AG10803 (cell line): ENCODE measurements at regions not wholly inside any gene's neighbourhood (a gene's known extent, or its start where the extent isn't known, plus 50 kb on each side); places are given as distances from the start of the nearest gene placed in this dataset.

Experiments used
- DNase-seq: peaks from one replicate; pipeline ENCODE4 v3.0.0; 2010; ENCODE audit warnings: low read depth
- H3K4me3 ChIP-seq: 2 replicates; pipeline ENCODE4 v1.5.1; 2011; ENCODE audit warnings: mild to moderate bottlenecking, low read length, control low read depth
- CTCF ChIP-seq: conservative IDR thresholded peaks from 2 replicates; pipeline ENCODE4 v1.5.1; 2011; ENCODE audit warnings: mild to moderate bottlenecking, low read length, control low read depth, inconsistent platforms

- no peak for TF ChIP-seq CTCF
- H3K4me3 ChIP-seq = no peak overlapping the region
- no peak for DNase-seq
Measured at GRCh38 chr14:100466111-100466856, 120.9 kb downstream of the BEGAIN start.

GRCh38 chr14:100467046-100467750 is 120.0 kb downstream of the BEGAIN start:
- no peak overlapping the region for H3K4me3 ChIP-seq
- no peak for TF ChIP-seq CTCF
- DNase-seq = no peak

- no peak for DNase-seq
- no peak overlapping the region for H3K4me3 ChIP-seq
- no peak for TF ChIP-seq CTCF
Measured at GRCh38 chr14:100467939-100468338, 119.3 kb downstream of the BEGAIN start.

GRCh38 chr14:100468557-100468956 is 118.7 kb downstream of the BEGAIN start:
- H3K4me3 ChIP-seq = no peak overlapping the region
- TF ChIP-seq CTCF = no peak
- DNase-seq = no peak

- H3K4me3 ChIP-seq = no peak overlapping the region
- no peak for DNase-seq
- TF ChIP-seq CTCF = no peak
Measured at GRCh38 chr14:100469632-100470522, 117.3 kb downstream of the BEGAIN start.

GRCh38 chr14:100470523-100470897 is 116.7 kb downstream of the BEGAIN start:
- no peak for TF ChIP-seq CTCF
- DNase-seq = no peak
- H3K4me3 ChIP-seq = no peak overlapping the region
